Pons (tissue), 1 donor: ENCODE measurements at regions not wholly inside any gene's neighbourhood (a gene's known extent, or its start where the extent isn't known, plus 50 kb on each side); places are given as distances from the start of the nearest gene placed in this dataset.
A peak's percentile ranks its signal among the peaks of the same experiment; 100 is the strongest.

Experiments
- DNase-seq: peaks from one replicate; pipeline ENCODE4 v3.0.0-alpha.2; 2016; ENCODE audit warnings: low spot score

DNA sequence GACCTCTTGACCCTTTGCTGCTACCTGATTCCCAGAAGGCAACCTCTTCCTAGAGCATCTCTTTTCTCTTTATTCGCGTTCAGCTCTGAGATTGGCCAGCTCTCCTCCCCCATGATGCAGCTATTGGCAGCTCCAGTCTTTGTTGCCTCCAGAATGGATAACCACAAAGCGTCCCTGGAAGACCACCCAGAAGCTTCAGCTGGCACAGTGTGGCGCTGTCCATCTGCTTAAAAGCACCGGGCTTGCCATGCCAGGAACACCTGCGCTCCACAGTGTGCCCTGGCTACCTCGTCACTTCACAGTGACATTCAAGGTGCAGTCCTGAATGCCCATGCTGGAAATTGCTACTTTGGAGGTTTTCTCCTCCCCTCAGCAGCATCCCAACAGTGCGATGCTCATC, 353.9 kb downstream of the LMO4 start:
- no peak for DNase-seq

- peak; percentile 36 for DNase-seq
These were observed 354.7 kb downstream of the LMO4 start for GRCh38 chr1:87683196-87683956.

DNA sequence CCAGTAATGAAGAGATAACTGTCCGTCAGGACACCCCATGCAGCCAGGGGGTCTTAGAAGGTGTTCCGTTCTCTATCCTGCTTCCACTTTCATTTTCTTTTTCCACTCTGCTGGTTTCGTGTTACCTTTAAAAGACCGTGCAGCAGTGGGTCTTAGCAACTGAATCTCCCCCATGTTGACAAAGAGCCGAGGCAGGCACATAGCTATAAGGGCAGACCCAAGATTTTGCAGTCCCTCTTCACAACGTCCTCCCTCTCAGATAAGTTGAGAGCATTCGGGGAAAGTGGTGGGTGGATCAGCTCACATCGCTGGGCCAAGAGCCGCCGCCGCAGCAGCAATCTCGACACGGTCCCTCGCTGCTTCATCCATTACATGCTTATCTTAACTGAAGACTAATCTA, 355.5 kb downstream of the LMO4 start:
- DNase-seq, result no peak

GRCh38 chr1:87684713-87685205, 356.1 kb downstream of the LMO4 start:
- DNase-seq, result peak; percentile 34

GRCh38 chr1:87685311-87686135, 356.8 kb downstream of the LMO4 start:
- DNase-seq, result no peak

- no peak for DNase-seq
These were observed 357.4 kb downstream of the LMO4 start for GRCh38 chr1:87686136-87686495.

GRCh38 chr1:87686671-87687070, 358.0 kb downstream of the LMO4 start:
- no peak for DNase-seq

DNA sequence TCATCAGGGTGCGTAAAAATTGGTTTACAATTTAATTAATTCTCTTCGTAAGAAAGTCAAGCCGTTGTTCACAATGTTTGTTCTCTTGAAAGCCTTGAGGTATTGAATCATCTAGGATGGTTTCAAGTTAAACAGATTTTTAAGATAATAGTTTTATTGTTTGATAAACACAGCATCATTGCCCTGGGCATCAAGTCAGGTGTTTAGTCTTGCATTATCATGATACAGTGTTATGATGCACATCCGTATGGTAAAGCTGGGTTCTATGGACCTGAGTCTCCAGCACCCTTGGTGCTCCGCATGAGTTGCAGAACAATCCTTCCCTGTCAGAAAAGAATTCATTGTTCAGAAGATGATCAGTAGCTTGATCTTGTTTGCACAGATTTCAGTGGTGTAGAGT, 359.5 kb downstream of the LMO4 start:
- DNase-seq, result no peak

- no peak for DNase-seq
These were observed 360.8 kb downstream of the LMO4 start for GRCh38 chr1:87689487-87689886.

- no peak for DNase-seq
These were observed 367.8 kb downstream of the LMO4 start for GRCh38 chr1:87696483-87696882.

- DNase-seq, result no peak
These were observed 373.8 kb downstream of the LMO4 start for GRCh38 chr1:87702455-87702854.

- no peak for DNase-seq
These were observed 376.6 kb downstream of the LMO4 start for GRCh38 chr1:87705233-87705632.

GRCh38 chr1:87706203-87706602, 377.5 kb downstream of the LMO4 start:
- DNase-seq, result no peak

DNA sequence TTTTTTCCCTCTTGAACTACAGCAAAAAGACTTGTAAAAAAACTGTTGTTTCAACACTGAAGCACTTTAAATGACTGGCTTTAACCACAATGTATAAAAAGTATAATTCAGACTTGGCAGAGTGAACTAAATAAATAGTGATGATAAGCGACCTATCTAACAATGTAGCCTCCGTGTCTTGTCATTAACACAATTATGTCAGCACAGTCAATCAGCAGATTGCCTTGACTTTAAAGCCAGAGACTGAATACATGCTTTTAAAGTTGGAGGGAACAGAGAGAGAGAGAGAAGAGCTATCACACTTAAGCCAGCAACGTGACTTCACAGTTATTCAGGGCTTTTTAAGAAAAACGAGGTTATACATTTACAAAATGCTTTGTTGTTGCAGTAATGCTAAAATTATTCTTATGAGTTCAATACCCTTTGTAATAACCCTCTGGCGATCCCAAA, 378.1 kb downstream of the LMO4 start:
- DNase-seq, result no peak

DNA sequence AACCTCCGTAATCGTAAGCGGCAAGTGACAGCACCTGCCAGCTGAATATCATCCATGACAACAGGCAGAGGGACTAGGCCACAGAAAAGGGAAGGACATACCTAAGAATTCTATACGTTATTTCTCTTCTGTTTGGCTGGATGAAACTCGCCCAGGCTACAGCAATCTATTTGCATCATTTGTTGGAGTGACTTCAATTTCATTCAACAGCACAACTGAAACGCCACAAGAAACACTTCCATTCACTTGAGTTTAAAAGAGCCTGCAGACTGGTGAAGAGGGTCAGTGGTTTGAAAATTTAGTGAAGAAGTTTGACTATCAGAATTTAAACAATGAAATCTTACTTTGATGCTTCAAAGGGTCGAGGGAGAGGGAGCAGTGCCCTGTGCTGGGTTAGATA, 378.7 kb downstream of the LMO4 start:
- DNase-seq, result no peak

DNA sequence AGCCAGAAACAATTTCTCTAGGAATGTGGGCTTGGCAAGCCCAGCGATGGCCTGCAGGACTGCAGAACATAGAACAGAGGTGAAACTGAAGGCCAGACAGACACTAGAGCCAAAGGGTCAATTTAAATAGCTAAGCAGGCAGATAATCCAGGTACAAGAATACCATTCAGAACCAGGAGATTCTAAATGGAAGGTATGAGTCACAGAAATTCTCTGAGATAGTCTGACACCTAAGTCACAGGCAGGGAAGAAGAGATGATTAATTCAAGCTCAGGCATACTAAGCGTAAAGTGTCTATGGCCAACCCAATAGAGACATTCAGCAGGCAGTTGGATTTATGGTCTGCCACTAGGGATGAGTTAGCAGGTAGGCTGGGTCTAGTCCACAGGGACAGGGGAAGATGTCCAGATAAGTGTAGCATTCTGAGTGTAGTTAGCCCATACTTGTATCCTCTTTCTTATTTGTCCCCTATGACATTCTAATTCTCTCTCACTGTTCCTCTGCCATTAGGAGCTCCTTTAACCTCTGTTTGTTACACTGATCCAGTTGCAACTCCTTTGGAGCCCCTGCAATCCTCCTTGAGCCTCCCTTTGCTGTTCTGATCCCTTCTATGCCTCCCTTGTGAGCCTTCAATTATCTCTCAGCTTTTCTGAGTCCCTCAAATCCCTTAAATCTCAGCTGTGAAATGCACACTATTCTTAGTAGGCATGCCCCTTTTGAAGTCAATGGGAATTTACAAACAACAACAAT, 383.8 kb downstream of the LMO4 start:
- DNase-seq, result no peak

- no peak for DNase-seq
These were observed 385.6 kb downstream of the LMO4 start for GRCh38 chr1:87714278-87714677.

- no peak for DNase-seq
These were observed 386.4 kb downstream of the LMO4 start for GRCh38 chr1:87715052-87715451.

- no peak for DNase-seq
These were observed 386.8 kb downstream of the LMO4 start for GRCh38 chr1:87715471-87715870.

- no peak for DNase-seq
These were observed 388.5 kb downstream of the LMO4 start for GRCh38 chr1:87717157-87717670.

DNA sequence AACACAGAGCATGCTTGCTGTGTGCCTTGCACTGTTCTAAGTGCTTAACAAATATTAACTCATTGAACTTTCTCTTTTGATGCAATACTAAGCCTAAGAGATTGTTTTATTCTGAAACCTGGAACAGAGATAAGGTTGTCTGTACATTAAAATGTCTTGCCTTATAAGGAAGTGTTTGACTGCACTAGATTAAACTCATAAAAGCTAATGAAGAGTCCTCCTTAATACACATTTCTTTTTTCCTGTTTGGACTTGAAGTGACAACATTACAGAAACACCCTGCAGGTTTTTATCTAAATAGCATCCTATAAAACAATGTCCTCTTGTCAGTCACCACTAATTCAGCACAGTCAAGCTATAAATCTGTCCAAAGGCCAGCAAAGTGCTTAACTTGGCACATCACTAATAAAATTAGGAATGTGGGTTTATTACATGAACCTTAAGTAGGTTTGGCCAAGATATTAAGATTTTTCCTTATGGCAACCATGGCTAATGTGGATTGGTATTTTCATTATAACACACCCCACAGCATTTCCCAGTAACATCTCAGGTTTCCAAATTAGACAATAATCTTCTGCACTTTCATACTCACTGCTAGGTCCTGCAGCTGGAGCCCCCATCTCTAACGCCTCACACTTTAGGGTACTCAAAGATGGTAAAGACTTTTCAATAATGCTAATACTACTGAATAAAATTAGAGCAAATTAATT, 389.7 kb downstream of the LMO4 start:
- no peak for DNase-seq

- DNase-seq, result no peak
These were observed 391.0 kb downstream of the LMO4 start for GRCh38 chr1:87719658-87720057.
